Sigmoid colon (tissue), 6 donors: ENCODE measurements at regions not wholly inside any gene's neighbourhood (a gene's known extent, or its start where the extent isn't known, plus 50 kb on each side); places are given as distances from the start of the nearest gene placed in this dataset.

ENCODE experiments used
- DNase-seq: peaks from one replicate; pipeline ENCODE4 v3.0.0-alpha.2; 2019
- H3K27ac ChIP-seq, 4 donors: fragments of 200-600 bp; sonication (generic); one replicate each; pipeline ENCODE4 v1.5.1; 2016 to 2019; ENCODE audit warnings: mild to moderate bottlenecking in 1 of 4
- H3K27me3 ChIP-seq, 3 donors: fragments of 200-600 bp; sonication (generic); one replicate each; pipeline ENCODE4 v1.5.1; 2019; ENCODE audit warnings: mild to moderate bottlenecking in 1 of 3
- H3K36me3 ChIP-seq, 4 donors: fragments of 200-600 bp; sonication (generic); one replicate each; pipeline ENCODE4 v1.5.1; 2016 to 2019
- H3K4me1 ChIP-seq, 4 donors: fragments of 200-600 bp; sonication (generic); one replicate each; pipeline ENCODE4 v1.5.1; 2017 to 2019
- H3K4me3 ChIP-seq, 4 donors: fragments of 200-600 bp; sonication (generic); one replicate each; pipeline ENCODE4 v1.5.1; 2017 to 2019; ENCODE audit warnings: mild to moderate bottlenecking in 2 of 4, moderate library complexity in 1 of 4
- H3K9me3 ChIP-seq, 4 donors: fragments of 200-600 bp in 3 of 4; sonication (generic) in 3 of 4; one replicate each; pipeline versions ENCODE4 v1.5.1 to v1.6.1; 2013 to 2019
- CTCF ChIP-seq, 4 experiments: fragments of 450-650 bp in 3 of 4; fragments of 200-600 bp in 1 of 4; IDR thresholded peaks; one replicate each; pipeline ENCODE4 v1.5.1; 2016 to 2019; ENCODE audit warnings: antibody characterized with exemption in 4 of 4, mild to moderate bottlenecking in 3 of 4, moderate library complexity in 2 of 4
- EP300 ChIP-seq, 4 donors: sonication (generic); formaldehyde crosslinking; IDR thresholded peaks; one replicate each; pipeline ENCODE4 v1.6.1; 2017; ENCODE audit warnings: antibody characterized with exemption in 4 of 4
- POLR2A ChIP-seq, 2 donors: fragments of 450-650 bp; IDR thresholded peaks; one replicate each; pipeline ENCODE4 v1.6.1; 2016; ENCODE audit warnings: antibody characterized with exemption in 2 of 2, mild to moderate bottlenecking in 2 of 2, moderate library complexity in 2 of 2
- POLR2AphosphoS5 ChIP-seq, 4 donors: sonication (generic); formaldehyde crosslinking; IDR thresholded peaks; one replicate each; pipeline ENCODE4 v1.6.1; 2017; ENCODE audit warnings: antibody characterized with exemption in 4 of 4
- WGBS, 2 donors: extraction: QIAGEN DNeasy Blood & Tissue Kit; methylation state at CpG; one replicate each; pipeline ENCODE4 v1.1.7; 2013; 5-methylcytosine and 5-hydroxymethylcytosine counted together
- intact Hi-C: fragments of 100-400 bp; cut with DNase I; formaldehyde crosslinking; loops from one replicate; pipeline ENCODE4 v1.15.1; 2023
- donor health status: healthy with polysubstance abuse.
- donor health status: healthy.

GRCh38 chr6:67248077-67248476 lies 1387.0 kb upstream of the ADGRB3 start:
- WGBS, 2 donors: 72 to 88% methylated on average over 4 of the region's 4 CpGs
- Histone ChIP-seq H3K36me3 (no peaks in the 10 kb centered on the region), H3K27ac (no peak overlapping the region), H3K27me3 (no peaks in the 10 kb centered on the region), H3K9me3 (peaks cover 0 to 1% (median 0%) of the 10 kb centered on the region in 4 donors), H3K4me1 (no peaks in the 10 kb centered on the region), H3K4me3 (no peak overlapping the region)
- TF ChIP-seq CTCF (IDR thresholded peaks at IDR 0.05) (no peak), EP300 (IDR thresholded peaks at IDR 0.05) (no peak), POLR2A (IDR thresholded peaks at IDR 0.05) (no peak), POLR2AphosphoS5 (IDR thresholded peaks at IDR 0.05) (no peak)
- intact Hi-C loops: no loop called here
- no peak for DNase-seq

GRCh38 chr6:67244037-67244436 lies 1391.0 kb upstream of the ADGRB3 start:
- intact Hi-C loops: no loop called here
- H3K9me3 ChIP-seq: peaks cover 0 to 1% (median 0%) of the 10 kb centered on the region in 4 donors
- no peaks in the 10 kb centered on the region for H3K4me1 ChIP-seq
- no peak for TF ChIP-seq CTCF (IDR thresholded peaks at IDR 0.05)
- TF ChIP-seq POLR2A (IDR thresholded peaks at IDR 0.05): no peak
- TF ChIP-seq POLR2AphosphoS5 (IDR thresholded peaks at IDR 0.05): no peak
- no peak for TF ChIP-seq EP300 (IDR thresholded peaks at IDR 0.05)
- no peak for DNase-seq
- H3K27ac ChIP-seq: no peak overlapping the region
- no peaks in the 10 kb centered on the region for H3K27me3 ChIP-seq
- H3K4me3 ChIP-seq: no peak overlapping the region
- 88 to 95% methylated on average over 6 of the region's 6 CpGs for WGBS, 2 donors
- no peaks in the 10 kb centered on the region for H3K36me3 ChIP-seq

GRCh38 chr6:67237277-67237676 lies 1397.8 kb upstream of the ADGRB3 start:
- DNase-seq: no peak
- intact Hi-C loops: no loop called here
- 65 to 77% methylated on average over 1 of the region's 1 CpG for WGBS, 2 donors
- Histone ChIP-seq H3K27me3 (no peaks in the 10 kb centered on the region), H3K4me3 (no peak overlapping the region), H3K4me1 (no peaks in the 10 kb centered on the region), H3K36me3 (no peaks in the 10 kb centered on the region), H3K9me3 (peaks cover 0 to 3% (median 0%) of the 10 kb centered on the region in 4 donors), H3K27ac (no peak overlapping the region)
- TF ChIP-seq EP300 (IDR thresholded peaks at IDR 0.05) (no peak), CTCF (IDR thresholded peaks at IDR 0.05) (no peak), POLR2A (IDR thresholded peaks at IDR 0.05) (no peak), POLR2AphosphoS5 (IDR thresholded peaks at IDR 0.05) (no peak)

GRCh38 chr6:67231092-67231491 lies 1404.0 kb upstream of the ADGRB3 start:
- no peak for DNase-seq
- Histone ChIP-seq H3K9me3 (no peaks in the 10 kb centered on the region), H3K36me3 (no peaks in the 10 kb centered on the region), H3K27me3 (no peaks in the 10 kb centered on the region), H3K27ac (no peak overlapping the region), H3K4me3 (no peak overlapping the region), H3K4me1 (no peaks in the 10 kb centered on the region)
- TF ChIP-seq POLR2A (IDR thresholded peaks at IDR 0.05) (no peak), EP300 (IDR thresholded peaks at IDR 0.05) (no peak), CTCF (IDR thresholded peaks at IDR 0.05) (no peak), POLR2AphosphoS5 (IDR thresholded peaks at IDR 0.05) (no peak)
- WGBS, 2 donors: 90 to 95% methylated on average over 1 of the region's 1 CpG
- intact Hi-C loops: no loop called here

- WGBS, 2 donors: 25 to 62% methylated on average over 1 of the region's 1 CpG
- TF ChIP-seq CTCF (IDR thresholded peaks at IDR 0.05) (no peak), POLR2A (IDR thresholded peaks at IDR 0.05) (no peak), POLR2AphosphoS5 (IDR thresholded peaks at IDR 0.05) (no peak), EP300 (IDR thresholded peaks at IDR 0.05) (no peak)
These were observed 1410.1 kb upstream of the ADGRB3 start for GRCh38 chr6:67224989-67225388.

More at GRCh38 chr6:67224989-67225388, 1410.1 kb upstream of the ADGRB3 start:
- Histone ChIP-seq H3K4me3 (no peak overlapping the region), H3K4me1 (no peaks in the 10 kb centered on the region), H3K9me3 (no peaks in the 10 kb centered on the region), H3K36me3 (no peaks in the 10 kb centered on the region), H3K27me3 (no peaks in the 10 kb centered on the region), H3K27ac (no peak overlapping the region)
- no peak for DNase-seq
- intact Hi-C loops: no loop called here
